Muscle of leg (tissue), 3 donors: ENCODE measurements at regions not wholly inside any gene's neighbourhood (a gene's known extent, or its start where the extent isn't known, plus 50 kb on each side); places are given as distances from the start of the nearest gene placed in this dataset.
"Not testable (repeated sequence)": the region's sequence is repeated elsewhere in the genome, so short reads cannot be mapped to it uniquely, and the experiment has no call there.

ENCODE experiments used
- DNase-seq: peaks from one replicate; pipeline ENCODE4 v3.0.0; 2013
- H3K27ac ChIP-seq: one replicate; pipeline ENCODE4 v1.5.1; 2013; ENCODE audit warnings: mild to moderate bottlenecking, low read length, control low read depth
- H3K27me3 ChIP-seq: one replicate; pipeline ENCODE4 v1.6.1; 2013; ENCODE audit warnings: low read length; ENCODE audit not compliant: control insufficient read depth, insufficient read depth
- H3K36me3 ChIP-seq: one replicate; pipeline ENCODE4 v1.6.1; 2013; ENCODE audit warnings: low read length; ENCODE audit not compliant: control insufficient read depth, insufficient read depth
- H3K4me1 ChIP-seq: one replicate; pipeline ENCODE4 v1.6.1; 2013; ENCODE audit warnings: low read length; ENCODE audit not compliant: control insufficient read depth, insufficient read depth
- H3K4me3 ChIP-seq: one replicate; pipeline ENCODE4 v1.5.1; 2013; ENCODE audit warnings: low read length, control low read depth
- H3K9me3 ChIP-seq: replicated peaks from 2 replicates; pipeline ENCODE4 v1.6.1; 2013; ENCODE audit warnings: low read depth, low read length; ENCODE audit not compliant: control insufficient read depth
- WGBS: methylation state at CpG from one replicate; pipeline ENCODE4 v1.1.5; 2013; ENCODE audit warnings: missing lambda C conversion rate; ENCODE audit not compliant: insufficient coverage; 5-methylcytosine and 5-hydroxymethylcytosine counted together

- no peak for DNase-seq
- no peaks in the 10 kb centered on the region for H3K36me3 ChIP-seq
- no peaks in the 10 kb centered on the region for H3K27me3 ChIP-seq
- H3K4me3 ChIP-seq, result no peak overlapping the region
- no peaks in the 10 kb centered on the region for H3K4me1 ChIP-seq
- no peak overlapping the region for H3K27ac ChIP-seq
- H3K9me3 ChIP-seq, result no peaks in the 10 kb centered on the region
Measured at GRCh38 chr10:55203874-55204273, 402.8 kb upstream of the PCDH15 start.

DNA sequence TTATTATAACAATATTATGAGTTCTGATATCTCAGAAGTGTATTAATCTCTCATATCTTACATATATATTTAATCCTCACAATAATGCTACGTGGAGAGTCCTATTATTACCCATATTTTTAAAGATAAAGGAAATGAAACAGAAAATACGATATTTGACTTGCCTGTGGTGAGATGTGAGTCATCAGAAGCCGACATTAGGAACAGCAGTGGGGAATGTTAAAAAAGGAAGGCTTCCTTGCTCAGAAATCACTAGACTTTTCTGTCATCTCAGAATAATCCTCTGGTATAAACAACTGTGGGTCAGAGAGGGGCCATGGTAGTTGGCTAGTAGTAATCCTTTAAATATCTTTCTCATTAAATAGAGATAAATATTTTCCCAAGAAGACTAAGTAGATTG lies 402.3 kb upstream of the PCDH15 start:
- no peaks in the 10 kb centered on the region for H3K36me3 ChIP-seq
- no CpG with 5 or more reads among the region's 3 CpGs for WGBS
- DNase-seq, result no peak
- H3K4me1 ChIP-seq, result no peaks in the 10 kb centered on the region
- no peak overlapping the region for H3K27ac ChIP-seq
- H3K9me3 ChIP-seq, result no peaks in the 10 kb centered on the region
- no peak overlapping the region for H3K4me3 ChIP-seq
- H3K27me3 ChIP-seq, result no peaks in the 10 kb centered on the region

DNA sequence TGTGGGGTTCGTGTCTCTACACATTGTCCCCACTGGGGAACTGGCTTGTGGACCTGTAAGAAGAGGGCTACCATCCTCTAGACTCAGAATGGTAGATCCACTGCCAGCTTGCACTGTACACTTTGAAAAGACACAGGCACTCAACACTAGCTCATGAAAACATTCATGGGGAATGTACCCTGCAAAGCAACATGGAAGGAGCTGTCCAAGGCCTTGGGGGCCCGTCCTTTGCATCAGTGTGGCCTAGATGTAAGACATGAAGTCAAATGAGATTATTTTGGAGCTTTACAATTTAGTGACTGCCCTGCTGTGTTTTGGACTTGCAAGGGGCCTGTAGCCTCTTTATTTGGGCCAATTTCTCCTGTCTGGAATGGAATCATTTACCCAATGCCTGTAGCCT lies 399.0 kb upstream of the PCDH15 start:
- Histone ChIP-seq H3K4me3 (no peak overlapping the region), H3K36me3 (no peaks in the 10 kb centered on the region), H3K27ac (no peak overlapping the region), H3K9me3 (no peaks in the 10 kb centered on the region), H3K4me1 (no peaks in the 10 kb centered on the region), H3K27me3 (no peaks in the 10 kb centered on the region)
- WGBS, result 65% methylated on average over 2 of the region's 2 CpGs
- DNase-seq, result peak; percentile 1

GRCh38 chr10:55191236-55191860 lies 390.3 kb upstream of the PCDH15 start:
- Histone ChIP-seq H3K27ac (no peak overlapping the region), H3K9me3 (no peaks in the 10 kb centered on the region), H3K4me3 (no peak overlapping the region), H3K36me3 (no peaks in the 10 kb centered on the region), H3K4me1 (no peaks in the 10 kb centered on the region), H3K27me3 (no peaks in the 10 kb centered on the region)
- no peak for DNase-seq
- no CpG with 5 or more reads among the region's 2 CpGs for WGBS

DNA sequence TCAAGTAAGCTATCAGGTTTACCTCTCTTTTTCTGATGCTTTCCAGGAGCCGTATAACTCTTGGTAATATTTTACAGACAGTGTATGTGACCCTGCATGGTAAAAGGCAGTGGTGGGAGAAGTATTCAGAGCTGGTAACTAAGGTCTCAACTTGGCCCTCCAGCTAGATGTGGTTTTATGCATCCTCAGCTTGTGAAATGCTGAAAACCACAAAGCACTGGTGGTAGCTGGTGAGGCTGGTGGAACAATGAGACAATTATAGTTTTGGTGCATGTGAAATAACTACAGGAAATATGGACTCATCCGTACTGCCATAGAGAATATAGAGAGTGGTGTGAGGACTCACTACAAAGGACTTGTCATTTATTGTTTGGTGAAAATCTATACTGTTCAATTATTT lies 383.0 kb upstream of the PCDH15 start:
- Histone ChIP-seq H3K27ac (no peak overlapping the region), H3K36me3 (no peaks in the 10 kb centered on the region), H3K9me3 (no peaks in the 10 kb centered on the region), H3K27me3 (no peaks in the 10 kb centered on the region), H3K4me3 (no peak overlapping the region), H3K4me1 (no peaks in the 10 kb centered on the region)
- no peak for DNase-seq
- no CpG with 5 or more reads among the region's 2 CpGs for WGBS

- no peaks in the 10 kb centered on the region for H3K4me1 ChIP-seq
- no peak overlapping the region for H3K4me3 ChIP-seq
- H3K36me3 ChIP-seq, result no peaks in the 10 kb centered on the region
- no peak for DNase-seq
- no peaks in the 10 kb centered on the region for H3K9me3 ChIP-seq
- no peaks in the 10 kb centered on the region for H3K27me3 ChIP-seq
- H3K27ac ChIP-seq, result no peak overlapping the region
- no CpG with 5 or more reads among the region's 1 CpG for WGBS
Measured at GRCh38 chr10:55180357-55180756, 379.3 kb upstream of the PCDH15 start.

DNA sequence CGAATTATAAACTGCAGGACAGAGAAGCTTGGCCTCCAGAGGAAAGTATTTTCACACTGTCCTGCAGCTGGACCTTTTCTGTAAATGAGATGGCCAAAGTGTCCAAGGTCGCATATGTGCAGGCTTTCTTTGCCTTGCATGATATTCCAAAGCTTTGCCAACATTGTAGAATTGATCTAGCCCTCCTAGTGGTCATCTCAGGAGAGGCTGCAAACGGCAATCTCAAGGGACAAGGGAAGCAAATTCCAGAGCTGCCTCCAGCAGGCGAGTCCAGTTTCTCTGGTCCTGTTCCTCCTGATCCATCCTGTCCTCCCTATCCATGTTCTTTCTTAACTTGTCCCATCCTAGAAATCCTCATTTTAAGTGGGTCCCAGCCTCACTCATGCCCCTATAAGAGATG lies 373.4 kb upstream of the PCDH15 start:
- no peaks in the 10 kb centered on the region for H3K27me3 ChIP-seq
- DNase-seq, result no peak
- no peaks in the 10 kb centered on the region for H3K4me1 ChIP-seq
- no peaks in the 10 kb centered on the region for H3K36me3 ChIP-seq
- H3K27ac ChIP-seq, result no peak overlapping the region
- 61% methylated on average over 2 of the region's 4 CpGs for WGBS
- no peak overlapping the region for H3K4me3 ChIP-seq
- no peaks in the 10 kb centered on the region for H3K9me3 ChIP-seq

- Histone ChIP-seq H3K27me3 (no peaks in the 10 kb centered on the region), H3K9me3 (no peaks in the 10 kb centered on the region), H3K4me1 (no peaks in the 10 kb centered on the region), H3K27ac (no peak overlapping the region), H3K4me3 (no peak overlapping the region), H3K36me3 (no peaks in the 10 kb centered on the region)
- no CpG with 5 or more reads among the region's 1 CpG for WGBS
- no peak for DNase-seq
Measured at GRCh38 chr10:55169493-55169892, 368.5 kb upstream of the PCDH15 start.

GRCh38 chr10:55168343-55168742 lies 367.3 kb upstream of the PCDH15 start:
- Histone ChIP-seq H3K9me3 (no peaks in the 10 kb centered on the region), H3K36me3 (no peaks in the 10 kb centered on the region), H3K27ac (no peak overlapping the region), H3K27me3 (no peaks in the 10 kb centered on the region), H3K4me1 (no peaks in the 10 kb centered on the region), H3K4me3 (no peak overlapping the region)
- WGBS, result no CpG with 5 or more reads among the region's 1 CpG
- no peak for DNase-seq

DNA sequence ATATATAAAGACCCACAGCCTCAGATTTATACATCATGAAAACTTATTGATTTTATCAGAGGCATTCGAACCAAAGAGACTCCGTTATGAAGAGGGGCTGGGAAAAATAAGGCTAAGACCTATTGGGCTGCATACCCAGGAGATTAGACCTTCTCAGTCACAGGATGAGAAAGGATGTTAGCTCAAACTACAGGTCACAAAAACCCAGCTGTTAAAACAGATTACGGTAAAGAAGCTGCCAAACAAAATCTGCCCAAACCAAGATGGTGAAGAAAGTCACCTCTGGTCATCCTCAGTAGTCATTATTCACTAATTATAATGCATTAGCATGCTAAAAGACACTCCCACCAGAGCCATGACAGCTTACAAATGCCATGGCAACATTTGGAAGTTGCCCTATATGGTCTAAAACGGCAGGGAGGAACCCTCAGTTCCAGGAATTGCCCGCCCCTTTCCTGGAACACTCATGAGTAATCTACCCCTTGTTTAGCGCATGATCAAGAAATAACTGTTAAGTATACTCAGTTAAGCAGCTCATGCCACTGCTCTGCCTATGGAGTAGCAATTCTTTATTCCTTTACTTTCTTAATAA lies 362.5 kb upstream of the PCDH15 start:
- no peak overlapping the region for H3K27ac ChIP-seq
- no peaks in the 10 kb centered on the region for H3K36me3 ChIP-seq
- no CpG with 5 or more reads among the region's 6 CpGs for WGBS
- DNase-seq, result no peak
- no peaks in the 10 kb centered on the region for H3K27me3 ChIP-seq
- no peaks in the 10 kb centered on the region for H3K9me3 ChIP-seq
- no peak overlapping the region for H3K4me3 ChIP-seq
- H3K4me1 ChIP-seq, result no peaks in the 10 kb centered on the region

- not testable (repeated sequence) for H3K9me3 ChIP-seq, H3K27me3 ChIP-seq, DNase-seq, H3K4me3 ChIP-seq, H3K4me1 ChIP-seq, H3K36me3 ChIP-seq, H3K27ac ChIP-seq
- no CpG with 5 or more reads among the region's 2 CpGs for WGBS
Measured at GRCh38 chr10:55162321-55162720, 361.3 kb upstream of the PCDH15 start.
